HG03571 (cell line): ENCODE measurements at regions not wholly inside any gene's neighbourhood (a gene's known extent, or its start where the extent isn't known, plus 50 kb on each side); places are given as distances from the start of the nearest gene placed in this dataset.

ENCODE experiments used
- ATAC-seq: cut with Tn5 transposase; IDR thresholded peaks from one replicate; pipeline ENCODE4 v1.9.1; 2021; ENCODE audit not compliant: unreplicated experiment

- ATAC-seq, result no peak
These were observed 995.9 kb downstream of the UQCRFS1 start for GRCh38 chr19:28217022-28217421.

DNA sequence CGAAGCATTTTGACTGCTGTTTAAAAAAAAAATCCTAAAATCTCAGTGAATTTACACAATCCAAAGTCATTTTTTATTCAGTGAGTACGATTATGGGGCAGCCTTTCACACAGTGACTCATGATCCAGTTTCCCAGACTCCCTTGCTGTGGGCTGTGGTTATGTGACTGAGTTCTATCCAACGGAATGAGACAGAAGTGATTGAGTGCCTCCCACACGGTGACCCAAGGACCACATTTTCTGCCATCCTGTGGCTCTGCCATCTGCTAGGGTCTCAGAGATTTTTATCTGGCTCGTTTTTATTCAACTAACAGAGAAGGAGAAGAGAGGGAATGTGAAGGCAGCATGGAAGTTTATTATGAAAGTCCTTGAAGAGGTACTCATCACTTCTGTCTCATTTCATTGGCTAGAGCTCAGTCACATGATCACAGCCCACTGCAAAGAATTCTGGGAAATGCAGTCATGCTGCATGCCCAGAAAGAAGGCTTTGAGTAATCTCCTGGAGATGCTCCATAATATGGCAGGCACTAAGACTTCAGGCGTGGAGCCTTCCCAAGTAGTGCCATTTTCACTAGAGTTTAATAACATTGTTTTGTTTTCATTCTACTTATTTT lies 999.4 kb downstream of the UQCRFS1 start:
- ATAC-seq, result no peak

GRCh38 chr19:28210886-28211285 lies 1002.1 kb downstream of the UQCRFS1 start:
- no peak for ATAC-seq

DNA sequence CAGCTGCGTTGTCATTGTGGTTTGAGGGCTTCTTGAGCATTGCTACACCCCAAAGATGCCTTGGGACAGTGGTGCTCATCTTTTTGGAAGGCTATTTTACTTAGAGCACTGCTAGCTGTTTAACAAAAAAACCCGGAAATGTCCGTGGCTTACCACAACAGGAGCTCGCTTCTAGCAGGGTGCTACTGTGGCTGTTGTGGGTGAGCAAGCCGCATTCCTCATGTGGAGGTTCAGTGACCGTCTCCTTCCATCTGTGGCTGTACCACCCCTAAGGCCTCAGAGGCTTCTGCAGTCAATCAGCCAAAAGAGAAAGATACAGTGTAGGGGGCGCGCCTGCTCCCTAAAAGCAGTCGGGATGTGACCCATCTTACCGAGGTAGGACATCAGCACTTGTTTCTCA lies 1004.2 kb downstream of the UQCRFS1 start:
- ATAC-seq, result no peak

DNA sequence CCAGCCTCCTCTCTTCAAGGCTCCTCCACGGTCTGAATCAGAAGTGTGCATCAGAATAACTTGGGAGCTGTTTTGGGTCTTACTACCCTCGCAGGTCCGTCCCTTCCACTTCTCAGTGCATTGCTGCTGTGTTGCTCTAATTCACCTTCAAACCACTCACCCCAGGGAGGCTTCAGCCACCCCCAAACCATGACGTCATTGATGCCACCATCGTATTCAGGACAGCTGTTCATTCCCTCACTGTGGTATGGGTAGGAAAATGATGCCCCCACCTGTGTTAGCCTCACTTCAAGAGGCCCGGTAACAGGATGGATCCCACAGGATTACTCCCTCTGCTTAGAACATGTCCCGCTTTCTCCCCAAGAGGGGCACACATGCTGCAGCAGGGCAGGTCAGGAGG lies 1005.7 kb downstream of the UQCRFS1 start:
- ATAC-seq, result no peak

DNA sequence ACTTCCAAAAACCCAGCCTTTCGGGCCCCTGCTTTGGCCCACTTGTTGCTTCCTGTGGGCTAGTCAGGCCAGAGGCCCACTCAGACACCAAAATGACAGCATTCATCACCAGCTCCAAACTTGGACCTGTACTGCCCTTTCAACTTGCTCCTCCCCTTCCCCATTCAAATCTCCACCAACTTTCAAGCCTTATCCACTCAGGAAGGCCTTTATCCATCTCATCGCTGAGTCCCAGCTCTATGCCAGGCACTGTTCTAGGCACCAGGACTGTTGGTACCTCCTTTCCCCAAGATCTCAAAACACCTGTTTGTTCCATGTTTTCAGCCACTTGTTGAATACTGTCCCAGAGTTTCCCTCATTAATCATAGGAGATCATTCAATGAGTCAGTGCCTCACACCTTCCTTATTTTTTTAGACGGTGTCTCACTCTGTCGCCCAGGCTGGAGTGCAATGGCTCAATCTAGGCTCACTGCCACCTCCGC lies 1011.4 kb downstream of the UQCRFS1 start:
- ATAC-seq, result no peak

GRCh38 chr19:28199323-28199722 lies 1013.6 kb downstream of the UQCRFS1 start:
- ATAC-seq, result no peak

DNA sequence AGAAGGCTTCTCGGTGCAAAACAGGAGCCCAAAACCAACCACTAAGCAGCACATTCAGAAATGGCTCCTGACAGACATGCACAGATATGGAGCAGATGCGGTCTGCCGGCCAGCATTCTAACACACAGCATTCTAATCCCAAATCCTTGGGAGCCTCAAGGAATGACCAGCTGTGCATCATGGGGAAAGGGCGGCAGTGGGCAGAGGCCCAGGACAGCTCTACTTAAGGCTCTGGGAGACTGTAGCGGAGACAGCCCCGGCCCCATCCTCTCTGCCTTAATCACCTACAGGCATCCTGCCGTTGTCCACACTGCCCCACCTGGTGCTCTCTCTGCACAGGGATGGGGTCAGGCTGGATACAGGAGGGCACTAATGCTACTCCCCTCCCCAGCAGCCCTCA lies 1016.0 kb downstream of the UQCRFS1 start:
- no peak for ATAC-seq

DNA sequence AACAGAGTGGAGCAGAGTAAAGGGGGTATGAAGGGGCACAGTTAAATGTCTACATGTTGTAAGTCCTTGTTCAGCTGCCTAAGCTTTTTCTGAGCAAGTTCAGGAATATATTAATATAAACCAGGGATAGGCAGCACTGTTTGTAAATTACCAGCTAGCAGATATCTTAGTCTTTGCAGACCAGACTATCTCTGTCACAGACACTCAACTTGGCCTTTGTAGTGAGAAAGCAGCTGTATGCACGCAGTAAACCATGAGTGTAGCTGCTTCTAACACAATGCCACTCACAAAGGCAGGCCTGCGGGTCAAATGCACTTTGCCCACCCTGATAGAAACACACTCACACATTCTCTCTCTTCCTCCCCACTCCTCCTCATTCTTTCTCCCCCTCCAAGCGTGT lies 1016.9 kb downstream of the UQCRFS1 start:
- no peak for ATAC-seq

GRCh38 chr19:28185646-28186045 lies 1027.3 kb downstream of the UQCRFS1 start:
- no peak for ATAC-seq

- ATAC-seq, result no peak
These were observed 1028.0 kb downstream of the UQCRFS1 start for GRCh38 chr19:28184997-28185396.

- ATAC-seq, result no peak
These were observed 1036.8 kb downstream of the UQCRFS1 start for GRCh38 chr19:28176193-28176592.

GRCh38 chr19:28171983-28172382 lies 1041.0 kb downstream of the UQCRFS1 start:
- no peak for ATAC-seq

- no peak for ATAC-seq
These were observed 1042.9 kb downstream of the UQCRFS1 start for GRCh38 chr19:28170066-28170465.

GRCh38 chr19:28169168-28169887 lies 1043.6 kb downstream of the UQCRFS1 start:
- no peak for ATAC-seq

DNA sequence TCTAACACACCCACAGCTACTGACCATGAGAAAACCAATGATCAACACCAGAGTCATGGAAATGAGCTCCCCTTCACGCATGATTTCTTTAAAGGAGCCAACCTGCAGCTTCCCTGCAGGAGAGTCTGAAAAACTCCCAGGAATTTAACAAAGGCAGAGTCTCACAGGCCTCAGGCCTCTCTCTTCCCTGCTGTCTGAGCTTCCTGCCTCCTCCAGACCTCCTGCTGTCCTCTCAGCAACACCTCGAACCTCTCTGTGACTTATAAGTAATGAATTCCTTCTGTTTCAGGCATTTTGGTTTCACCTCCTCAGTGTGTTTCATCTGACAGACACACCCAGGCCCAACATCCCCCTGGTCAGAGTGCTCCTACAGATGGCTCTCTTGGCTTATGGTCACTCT lies 1044.4 kb downstream of the UQCRFS1 start:
- ATAC-seq, result no peak

DNA sequence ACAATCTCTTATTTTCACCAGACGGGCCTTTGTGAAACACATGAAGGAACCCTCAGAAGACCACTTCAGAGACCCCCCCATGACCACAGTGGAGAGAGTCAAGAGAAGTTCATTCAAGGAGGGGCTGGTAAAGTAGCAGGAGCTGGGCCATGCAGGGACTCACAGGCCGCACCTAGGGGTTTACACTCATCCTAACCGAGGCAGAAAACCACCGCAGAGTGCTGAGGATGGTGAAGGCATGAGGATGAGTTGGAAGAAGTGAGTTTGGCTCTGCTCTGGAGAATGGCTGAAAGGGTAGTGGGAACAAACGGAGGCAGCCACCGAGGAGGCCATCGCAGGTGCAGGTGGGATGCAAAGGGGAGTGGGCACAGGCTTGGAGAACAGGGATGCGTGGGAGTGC lies 1046.9 kb downstream of the UQCRFS1 start:
- ATAC-seq, result no peak

DNA sequence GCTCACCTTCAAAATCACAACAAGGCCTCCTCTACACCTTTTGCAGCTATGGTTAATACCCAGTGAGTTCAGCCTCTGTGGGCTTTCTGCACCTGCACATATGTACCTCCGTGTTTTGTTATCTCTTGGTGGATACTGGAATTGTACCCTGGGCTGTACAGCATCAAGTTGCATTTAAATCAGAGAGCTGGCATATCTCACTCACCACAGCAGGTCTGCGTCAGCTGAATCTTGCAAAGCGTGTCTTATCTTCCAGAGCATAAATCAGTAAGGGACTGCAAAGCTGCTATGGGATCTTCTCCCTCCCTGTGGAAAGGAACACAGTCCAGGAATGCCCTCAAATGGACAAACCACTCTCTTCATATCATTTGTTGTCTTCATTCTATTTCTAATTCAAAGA lies 1048.7 kb downstream of the UQCRFS1 start:
- ATAC-seq, result no peak

DNA sequence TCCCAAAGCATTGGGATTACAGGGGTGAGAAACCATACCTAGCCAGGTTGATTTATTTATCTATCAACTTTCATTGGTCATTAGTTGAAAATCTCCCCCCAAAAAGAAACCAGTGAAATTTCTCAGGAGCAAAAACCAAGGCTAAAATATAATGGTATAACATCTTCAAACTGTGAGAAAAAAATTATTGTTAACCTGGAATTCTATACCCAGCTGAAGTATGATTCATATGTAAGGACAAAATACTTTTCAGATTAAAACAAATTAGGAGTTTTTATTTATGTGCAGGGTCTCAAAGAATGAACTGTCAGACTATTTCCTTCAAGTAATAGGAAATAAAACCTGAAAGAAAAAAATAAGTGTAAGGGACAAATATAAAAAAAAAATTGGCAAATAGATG lies 1053.9 kb downstream of the UQCRFS1 start:
- no peak for ATAC-seq

- no peak for ATAC-seq
These were observed 1057.7 kb downstream of the UQCRFS1 start for GRCh38 chr19:28155265-28155664.

DNA sequence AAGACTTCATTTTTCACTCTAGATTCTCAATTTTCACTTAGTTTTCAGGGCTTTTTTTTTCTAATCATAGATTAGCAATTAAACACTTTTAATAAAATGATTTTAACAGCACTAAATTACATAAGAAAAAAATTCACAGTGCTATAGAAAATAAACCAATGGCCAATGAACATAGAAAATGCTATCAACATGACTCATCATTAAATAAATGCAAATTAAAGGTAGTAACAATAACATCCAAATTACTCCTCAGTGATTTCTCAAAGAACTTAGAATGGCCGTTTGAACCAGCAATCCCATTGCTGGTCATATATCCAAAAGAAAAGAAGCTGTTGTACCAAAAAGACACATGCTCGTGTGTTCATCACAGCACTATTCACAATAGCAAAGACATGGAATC lies 1058.9 kb downstream of the UQCRFS1 start:
- ATAC-seq, result no peak

DNA sequence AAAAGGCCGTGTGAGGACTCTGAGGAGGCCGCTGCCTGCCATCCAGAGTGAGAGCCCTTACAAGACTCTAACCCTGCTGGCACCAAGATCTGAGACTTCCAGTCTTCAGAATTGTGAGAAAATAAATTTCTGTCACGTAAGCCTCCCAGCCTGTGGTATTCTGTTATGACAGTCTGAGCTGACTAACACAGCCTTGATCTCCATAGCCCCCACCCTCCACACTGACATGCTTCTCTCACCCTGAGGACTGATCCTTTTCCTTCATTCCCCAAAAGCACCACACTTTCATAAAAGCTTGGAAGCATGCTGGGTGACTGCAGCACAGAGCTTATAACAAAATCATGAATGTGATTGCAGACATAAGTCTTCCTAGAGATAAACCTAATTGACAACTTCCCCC lies 1059.8 kb downstream of the UQCRFS1 start:
- ATAC-seq, result no peak

DNA sequence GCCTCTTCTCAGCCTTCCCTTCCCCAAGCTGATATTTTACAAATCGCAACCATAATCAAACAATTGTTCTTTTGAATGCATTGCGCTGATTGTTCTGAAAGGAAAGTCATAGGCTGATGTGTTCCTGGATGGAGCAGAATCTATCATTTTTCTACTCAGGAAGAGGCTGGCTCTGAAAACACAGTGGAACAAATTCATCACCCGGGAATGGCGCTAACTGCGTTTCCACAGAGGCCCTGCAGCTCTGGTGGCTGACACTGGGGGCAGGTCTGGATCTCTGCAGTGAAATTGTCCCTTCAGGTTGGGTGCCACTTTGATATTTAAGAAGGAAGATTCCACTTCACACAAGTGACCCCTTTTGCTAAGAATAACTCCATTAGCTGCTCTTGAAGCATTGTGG lies 1060.8 kb downstream of the UQCRFS1 start:
- no peak for ATAC-seq
